Body of pancreas (tissue), 4 donors: ENCODE measurements at regions not wholly inside any gene's neighbourhood (a gene's known extent, or its start where the extent isn't known, plus 50 kb on each side); places are given as distances from the start of the nearest gene placed in this dataset.

ENCODE experiments used
- POLR2A ChIP-seq, 3 donors: fragments of 450-650 bp; IDR thresholded peaks; one replicate each; pipeline ENCODE4 v1.6.1; 2016; ENCODE audit warnings: antibody characterized with exemption in 3 of 3, mild to moderate bottlenecking in 2 of 3
- TF ChIP-seq, protein P1 (sequence below), 7 experiments: fragments of 450-650 bp in 4 of 7; fragments of 200-600 bp in 3 of 7; sonication (generic) in 3 of 7; IDR thresholded peaks; one replicate each; pipeline ENCODE4 v1.5.1; 2016 to 2019; ENCODE audit warnings: antibody characterized with exemption in 7 of 7

GRCh38 chr17:54269881-54270280 lies 447.2 kb downstream of the KIF2B start:
- TF ChIP-seq POLR2A (IDR thresholded peaks at IDR 0.05), result no peak
- TF ChIP-seq, protein P1, sequence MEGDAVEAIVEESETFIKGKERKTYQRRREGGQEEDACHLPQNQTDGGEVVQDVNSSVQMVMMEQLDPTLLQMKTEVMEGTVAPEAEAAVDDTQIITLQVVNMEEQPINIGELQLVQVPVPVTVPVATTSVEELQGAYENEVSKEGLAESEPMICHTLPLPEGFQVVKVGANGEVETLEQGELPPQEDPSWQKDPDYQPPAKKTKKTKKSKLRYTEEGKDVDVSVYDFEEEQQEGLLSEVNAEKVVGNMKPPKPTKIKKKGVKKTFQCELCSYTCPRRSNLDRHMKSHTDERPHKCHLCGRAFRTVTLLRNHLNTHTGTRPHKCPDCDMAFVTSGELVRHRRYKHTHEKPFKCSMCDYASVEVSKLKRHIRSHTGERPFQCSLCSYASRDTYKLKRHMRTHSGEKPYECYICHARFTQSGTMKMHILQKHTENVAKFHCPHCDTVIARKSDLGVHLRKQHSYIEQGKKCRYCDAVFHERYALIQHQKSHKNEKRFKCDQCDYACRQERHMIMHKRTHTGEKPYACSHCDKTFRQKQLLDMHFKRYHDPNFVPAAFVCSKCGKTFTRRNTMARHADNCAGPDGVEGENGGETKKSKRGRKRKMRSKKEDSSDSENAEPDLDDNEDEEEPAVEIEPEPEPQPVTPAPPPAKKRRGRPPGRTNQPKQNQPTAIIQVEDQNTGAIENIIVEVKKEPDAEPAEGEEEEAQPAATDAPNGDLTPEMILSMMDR (IDR thresholded peaks at IDR 0.05), result no peak
